NT2/D1 (cell line): ENCODE measurements at regions not wholly inside any gene's neighbourhood (a gene's known extent, or its start where the extent isn't known, plus 50 kb on each side); places are given as distances from the start of the nearest gene placed in this dataset.

Source experiments
- SUZ12 ChIP-seq: IDR thresholded peaks from 2 replicates; pipeline ENCODE4 v1.6.1; 2011; ENCODE audit not compliant: insufficient read length, insufficient read depth; ENCODE audit errors: extremely low read depth
- YY1 ChIP-seq: IDR thresholded peaks from 2 replicates; pipeline ENCODE4 v1.6.1; 2011; ENCODE audit not compliant: insufficient read length, insufficient read depth
- ZNF274 ChIP-seq: IDR thresholded peaks from 2 replicates; pipeline ENCODE4 v1.6.1; 2011; ENCODE audit warnings: mild to moderate bottlenecking, low read depth, low read length

DNA sequence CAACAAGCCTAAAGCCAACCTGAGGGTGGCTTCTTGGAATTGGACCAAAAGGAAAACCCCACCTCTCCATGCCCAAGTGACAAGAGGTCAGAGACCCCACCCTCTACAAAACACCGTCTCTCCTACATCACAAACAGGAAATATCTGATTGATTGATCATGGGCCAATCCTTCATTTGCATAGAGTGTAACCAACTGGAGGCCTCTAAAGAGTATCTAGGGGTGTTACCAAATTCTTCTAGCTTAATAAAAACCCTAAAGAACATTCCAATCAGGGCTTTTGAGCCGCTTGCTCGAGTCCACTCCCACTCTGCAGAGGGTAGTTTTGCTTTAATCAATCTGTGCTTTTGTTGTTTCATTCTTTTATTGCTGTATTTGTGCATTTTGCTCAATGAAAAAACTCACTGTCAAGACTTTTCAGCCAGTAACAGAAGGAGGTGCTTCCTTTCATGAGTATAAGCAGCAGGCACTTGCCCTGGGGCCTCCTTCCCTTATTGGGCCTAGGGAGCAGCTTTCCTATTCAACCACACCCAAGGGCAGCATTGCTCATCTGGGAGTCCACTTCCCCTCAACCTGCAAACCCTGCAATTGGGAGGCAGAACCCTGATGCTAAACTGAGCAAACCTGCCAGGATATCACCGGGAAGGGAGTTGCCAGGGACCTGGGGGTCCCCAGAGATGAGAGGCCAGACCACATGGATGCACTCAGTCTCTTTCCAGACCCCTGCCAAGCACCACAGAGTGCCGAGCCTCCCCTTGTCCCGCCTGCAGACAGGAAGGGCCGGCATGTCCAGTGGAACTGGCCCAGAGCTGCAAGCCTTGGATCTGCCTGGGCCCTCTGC, 154.3 kb upstream of the VSTM2B start:
- TF ChIP-seq ZNF274 (no peak), YY1 (no peak), SUZ12 (no peak)
